ENCODE measurements at regions not wholly inside any gene's neighbourhood (a gene's known extent, or its start where the extent isn't known, plus 50 kb on each side); places are given as distances from the start of the nearest gene placed in this dataset.

GRCh38 chr10:107807836-107808235 is 643.3 kb upstream of the SORCS1 start (continued):
- TF ChIP-seq ATF2 (IDR thresholded peaks at IDR 0.05; ENCODE audit: low read length) (no peak), JUND (IDR thresholded peaks at IDR 0.05; ENCODE audit: low read length) (no peak), RFX5 (IDR thresholded peaks at IDR 0.05; ENCODE audit: borderline replicate concordance, low read depth, low read length) (no peak), NRF1 (IDR thresholded peaks at IDR 0.05; ENCODE audit: low read depth, low read length) (no peak), CTCF (IDR thresholded peaks at IDR 0.05; ENCODE audit: control extremely low read depth in 1 of 3, insufficient read depth in 1 of 3, low read depth in 1 of 3, low read length in 3 of 3) (no peak), EP300 (IDR thresholded peaks at IDR 0.05; ENCODE audit: borderline replicate concordance in 1 of 2, low read depth in 2 of 2, low read length in 2 of 2) (no peak), TEAD4 (IDR thresholded peaks at IDR 0.05; ENCODE audit: low read depth, low read length) (no peak)
